Fibroblast of skin of left quadriceps (primary cell): ENCODE measurements at regions not wholly inside any gene's neighbourhood (a gene's known extent, or its start where the extent isn't known, plus 50 kb on each side); places are given as distances from the start of the nearest gene placed in this dataset.

Source experiments
- DNase-seq, 2 experiments: peaks; one replicate each; pipeline ENCODE4 v3.0.0-alpha.2; 2013; ENCODE audit warnings: low read depth in 2 of 2

GRCh38 chr3:84439476-84439875, 519.3 kb upstream of the CADM2 start:
- DNase-seq: no peak

GRCh38 chr3:84440291-84440690, 518.5 kb upstream of the CADM2 start:
- no peak for DNase-seq

DNA sequence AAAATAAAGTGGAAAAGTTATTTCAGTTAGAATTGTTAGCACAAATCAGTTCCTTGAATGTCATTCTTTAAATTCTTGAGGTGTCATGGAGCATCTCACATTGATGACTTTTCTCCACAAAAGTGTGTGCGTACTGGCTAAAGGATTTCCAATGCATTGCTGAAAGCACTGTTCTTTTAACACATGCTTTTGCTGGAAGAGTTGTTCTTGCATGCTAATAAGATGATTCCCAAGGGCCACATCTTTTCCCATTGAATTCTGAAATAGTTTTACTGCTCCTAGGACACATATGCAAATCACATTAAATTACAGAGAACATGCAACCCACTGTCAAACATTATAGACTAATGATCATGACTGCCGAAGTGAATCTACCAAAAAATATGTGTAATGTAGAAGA, 516.3 kb upstream of the CADM2 start:
- DNase-seq: no peak

DNA sequence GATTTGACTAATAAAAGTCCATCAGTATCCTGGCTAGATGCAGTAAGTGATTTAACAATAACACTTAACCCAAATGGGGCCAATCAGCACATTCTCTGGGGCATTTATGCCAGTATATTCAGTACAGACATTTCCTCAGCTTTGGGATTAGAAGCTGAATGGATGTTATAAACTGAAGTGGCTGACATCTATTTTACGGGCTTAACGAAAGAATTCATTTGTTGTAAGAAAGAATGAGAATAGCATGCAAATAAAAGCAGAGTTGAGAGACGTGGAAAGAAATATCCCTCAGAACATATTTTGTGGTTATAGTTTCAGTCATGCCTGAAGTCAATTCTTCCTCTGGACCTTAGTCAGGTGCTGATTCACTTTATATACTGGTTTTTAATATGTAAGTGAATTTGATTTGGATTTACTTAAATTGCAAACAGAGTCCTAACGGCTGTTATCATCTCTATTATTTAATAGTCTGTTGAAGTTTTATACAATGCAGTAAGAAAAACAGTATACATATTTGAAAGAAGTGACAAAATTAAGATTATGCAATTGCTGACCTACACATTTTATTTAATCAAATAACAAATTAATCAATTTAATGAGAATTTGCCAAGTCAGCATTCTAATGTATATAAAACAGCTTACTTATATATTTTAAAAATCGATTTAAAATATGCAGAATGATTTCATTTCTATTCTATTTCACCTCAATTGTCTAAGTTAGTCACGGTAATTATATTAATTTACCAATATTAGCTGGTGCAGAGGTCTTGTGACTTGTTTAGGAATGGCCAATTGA, 513.9 kb upstream of the CADM2 start:
- no peak for DNase-seq

DNA sequence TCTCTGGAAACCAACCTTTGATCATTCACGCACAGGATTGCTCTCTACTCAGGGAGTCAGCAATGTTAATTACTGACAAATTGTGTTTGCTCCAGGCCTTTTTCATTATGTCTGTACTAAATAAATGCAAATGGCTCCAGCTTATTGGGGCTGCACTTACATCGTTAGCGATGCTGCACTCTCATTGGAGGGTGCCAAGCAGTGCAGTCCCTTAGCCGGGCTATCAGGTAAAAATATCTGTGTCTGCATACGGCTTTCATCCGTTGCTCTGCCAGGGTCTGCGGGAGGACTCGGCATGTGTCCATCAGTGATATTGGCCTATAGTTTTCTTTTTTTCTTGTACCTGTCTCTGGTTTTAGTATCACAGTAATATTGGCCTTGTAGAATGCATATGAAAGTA, 471.5 kb upstream of the CADM2 start:
- DNase-seq: no peak

GRCh38 chr3:84504761-84505160, 454.0 kb upstream of the CADM2 start:
- DNase-seq: no peak

- DNase-seq: no peak
Measured at GRCh38 chr3:84510007-84510406, 448.8 kb upstream of the CADM2 start.

GRCh38 chr3:84522893-84523292, 435.9 kb upstream of the CADM2 start:
- DNase-seq: no peak

DNA sequence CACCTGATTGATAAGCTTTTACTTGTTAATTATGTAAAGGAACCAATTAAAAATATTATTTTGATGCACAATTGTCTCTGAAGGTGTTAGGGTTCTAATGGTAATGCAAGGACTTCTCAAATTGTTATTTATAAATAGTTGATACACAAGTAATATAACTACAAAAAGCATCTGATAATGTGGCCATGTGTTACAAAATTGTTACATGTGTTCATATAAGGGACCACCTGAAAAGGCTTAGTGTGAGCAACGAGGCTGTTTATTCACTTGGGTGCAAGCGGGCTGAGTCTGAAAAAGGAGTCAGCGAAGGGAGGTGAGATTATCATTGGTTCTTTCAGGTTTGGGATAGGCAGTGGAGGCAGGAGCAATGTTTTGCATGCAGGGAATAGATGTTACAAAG, 421.9 kb upstream of the CADM2 start:
- DNase-seq: no peak

GRCh38 chr3:84538597-84538996, 420.2 kb upstream of the CADM2 start:
- DNase-seq: no peak

GRCh38 chr3:84547207-84547606, 411.6 kb upstream of the CADM2 start:
- DNase-seq: no peak

GRCh38 chr3:84547971-84548970, 410.5 kb upstream of the CADM2 start:
- peak in 1 of 2 experiments; percentile 3 for DNase-seq

- DNase-seq: no peak
Measured at GRCh38 chr3:84555629-84556028, 403.2 kb upstream of the CADM2 start.

DNA sequence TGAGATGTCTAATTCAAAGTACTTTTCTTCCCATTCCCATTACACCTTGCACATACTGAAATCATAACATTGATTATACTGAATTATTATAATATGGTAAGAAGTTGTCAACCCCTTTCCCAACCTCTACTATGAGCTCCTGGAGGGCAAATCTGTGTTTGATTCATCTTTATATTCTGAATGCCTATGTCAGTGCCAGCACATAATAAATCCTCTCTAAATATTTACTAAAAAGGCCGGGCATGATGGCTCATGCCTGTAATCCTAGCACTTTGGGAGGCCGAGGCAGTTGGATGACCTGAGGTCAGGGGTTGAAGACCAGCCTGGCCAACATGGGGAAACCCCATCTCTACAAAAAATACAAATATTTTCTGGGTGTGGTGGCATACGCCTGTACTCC, 392.5 kb upstream of the CADM2 start:
- DNase-seq: no peak

DNA sequence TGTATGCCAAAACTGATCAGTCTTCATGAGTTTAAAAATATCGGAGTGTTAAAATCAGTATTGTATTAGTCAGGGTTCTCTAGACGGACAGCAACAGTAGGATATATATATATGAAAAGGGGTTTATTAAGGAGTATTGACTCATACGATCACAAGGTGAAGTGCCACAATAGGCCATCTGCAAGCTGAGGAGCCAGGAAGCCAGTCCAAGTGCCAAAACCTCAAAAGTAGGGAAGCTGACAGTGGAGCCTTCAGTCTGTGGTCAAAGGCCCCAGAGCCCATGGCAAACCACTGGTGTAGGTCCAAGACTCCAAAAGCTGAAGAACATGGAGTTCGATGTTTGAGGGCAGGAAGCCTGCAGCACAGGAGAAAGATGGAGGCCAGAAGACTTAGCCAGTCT, 391.0 kb upstream of the CADM2 start:
- DNase-seq: no peak

GRCh38 chr3:84573962-84574361, 384.8 kb upstream of the CADM2 start:
- no peak for DNase-seq

DNA sequence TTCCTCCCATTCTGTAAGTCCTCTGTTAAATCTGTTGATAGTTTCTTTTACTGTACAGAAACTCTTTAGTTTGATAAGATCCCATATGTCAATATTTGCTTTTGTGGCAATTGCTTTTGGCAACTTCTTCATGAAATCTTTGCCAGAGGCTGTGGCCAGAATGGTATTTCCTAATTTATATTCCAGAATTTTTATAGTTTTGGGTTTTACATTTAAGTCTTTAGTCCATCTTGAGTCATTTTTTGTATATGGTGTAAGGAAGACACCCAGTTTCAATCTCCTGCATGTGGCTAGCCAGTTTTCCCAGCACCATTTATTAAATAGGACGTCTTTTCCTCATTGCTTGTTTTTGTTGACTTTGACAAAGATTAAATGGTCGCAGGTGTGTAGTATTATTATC, 372.4 kb upstream of the CADM2 start:
- no peak for DNase-seq

DNA sequence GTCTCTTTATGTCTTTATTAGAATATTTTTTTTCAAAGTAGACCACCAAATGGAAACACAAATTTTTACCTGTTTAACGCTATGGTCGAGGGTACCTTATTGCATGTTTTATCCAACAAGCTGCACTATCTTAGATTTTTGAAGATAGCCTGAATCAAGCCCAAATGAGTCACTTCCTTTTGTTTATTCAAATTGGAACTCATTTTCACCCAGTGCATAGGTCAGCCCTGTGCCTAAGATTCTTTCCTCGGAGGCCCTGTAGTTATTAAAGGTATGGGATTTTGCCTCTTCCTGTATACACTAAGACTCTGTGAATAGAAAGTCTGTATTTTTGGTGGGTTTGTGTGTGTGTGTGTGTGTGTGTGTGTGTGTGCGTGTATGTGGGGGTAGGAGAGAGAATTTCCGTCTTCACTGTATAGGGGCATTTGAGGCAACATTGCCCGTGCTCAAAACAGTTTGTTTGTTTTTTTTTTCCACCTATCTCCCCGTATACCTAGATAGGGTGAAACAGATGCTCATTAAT, 358.0 kb upstream of the CADM2 start:
- DNase-seq: no peak

DNA sequence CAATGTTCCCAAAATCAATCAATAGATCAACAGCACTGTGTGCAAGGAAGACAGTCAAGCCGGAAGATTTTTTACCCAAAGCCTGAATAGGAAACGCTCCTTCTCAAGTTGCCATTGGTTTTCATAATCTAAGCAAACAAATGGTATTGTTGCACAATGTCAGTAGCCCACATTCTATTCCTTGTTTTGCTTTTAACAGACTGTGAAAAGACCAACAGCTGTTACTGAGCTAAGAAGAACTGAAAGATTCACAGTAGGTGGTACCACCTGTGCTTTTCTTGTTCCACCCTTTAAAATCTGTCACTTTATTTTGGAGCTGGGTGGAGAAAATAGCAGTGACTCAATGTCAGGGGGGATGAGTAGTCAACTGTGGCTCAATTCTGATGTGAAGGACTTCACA, 357.5 kb upstream of the CADM2 start:
- DNase-seq: no peak

DNA sequence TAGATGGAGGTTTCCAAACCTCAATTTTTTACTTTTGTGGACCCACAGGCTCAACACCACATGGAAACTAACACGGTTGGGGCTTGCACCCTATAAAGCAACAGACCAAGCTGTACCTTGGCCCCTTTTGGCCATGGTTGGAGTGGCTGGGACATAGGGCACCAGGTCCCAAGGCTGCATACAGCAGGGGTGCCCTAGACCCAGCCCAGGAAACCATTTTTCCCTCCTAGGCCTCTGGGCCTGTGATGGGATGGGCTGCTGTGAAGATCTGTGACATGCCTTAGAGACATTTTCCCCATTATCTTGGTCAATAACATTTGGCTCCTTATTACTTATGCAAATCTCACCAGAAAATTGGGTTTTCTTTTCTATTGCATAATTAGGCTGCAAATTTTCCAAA, 337.0 kb upstream of the CADM2 start:
- no peak for DNase-seq

GRCh38 chr3:84634668-84635067, 324.1 kb upstream of the CADM2 start:
- DNase-seq: no peak

DNA sequence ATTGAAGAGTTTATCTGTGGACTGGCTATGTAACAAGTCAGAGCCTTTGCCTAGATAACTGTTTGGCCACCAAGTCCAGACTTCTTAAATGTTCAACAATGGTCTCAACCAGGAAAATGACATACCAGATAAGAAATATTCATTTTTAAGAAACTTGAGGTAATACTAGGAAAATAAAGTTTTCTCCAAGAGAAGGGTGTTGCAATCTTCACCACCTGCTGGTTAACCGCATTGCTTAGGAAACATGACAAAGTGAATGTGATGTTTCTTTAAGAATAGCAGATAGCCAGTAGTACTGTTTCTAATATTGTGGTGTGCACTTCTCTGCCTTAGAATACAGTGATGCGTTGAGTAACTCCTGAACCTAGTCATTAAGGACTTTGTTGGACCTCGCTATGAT, 321.5 kb upstream of the CADM2 start:
- no peak for DNase-seq

DNA sequence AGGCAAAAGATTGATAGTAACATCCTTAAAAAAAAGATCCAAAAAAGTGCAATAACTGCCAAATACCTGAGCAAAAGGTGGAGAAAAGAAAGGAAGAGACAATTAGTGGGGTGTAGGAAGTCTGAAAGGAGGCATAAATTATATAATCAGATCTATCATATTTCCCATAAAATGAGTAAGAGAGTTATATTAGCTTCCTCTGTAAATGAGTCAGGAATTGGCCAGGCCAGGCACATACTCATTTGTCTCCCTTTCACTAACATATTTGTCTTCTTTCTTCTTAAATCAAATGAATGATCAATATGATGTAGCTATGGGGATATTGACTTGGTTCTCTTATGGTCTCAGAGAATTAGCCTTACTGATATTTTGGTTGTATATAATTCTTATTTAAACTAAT, 292.3 kb upstream of the CADM2 start:
- no peak for DNase-seq
